Activated T-helper 1 cell treated with anti-CD3 and anti-CD28 coated beads, Interleukin-12 subunit alpha, Interleukin-12 subunit beta, Interleukin-2, Interleukin-4 antibody, amounts not matched to agents 30 ng/mL and 10 ng/mL and 1 ng/mL, durations not matched to agents 14 hours and 24 hours and 36 hours (primary cell): ENCODE measurements at regions not wholly inside any gene's neighbourhood (a gene's known extent, or its start where the extent isn't known, plus 50 kb on each side); places are given as distances from the start of the nearest gene placed in this dataset.
"Not testable (repeated sequence)": the region's sequence is repeated elsewhere in the genome, so short reads cannot be mapped to it uniquely, and the experiment has no call there.

Experiments used
- DNase-seq: peaks from one replicate; pipeline ENCODE4 v3.0.0; 2021; ENCODE audit warnings: low spot score
- H3K27ac Mint-ChIP-seq: one replicate; pipeline ENCODE4 v1.8.0; 2021; ENCODE audit warnings: mild to moderate bottlenecking, mixed read lengths
- H3K27me3 Mint-ChIP-seq: one replicate; pipeline ENCODE4 v1.8.0; 2022; ENCODE audit warnings: mild to moderate bottlenecking, moderate library complexity, mixed read lengths; ENCODE audit not compliant: insufficient read depth
- H3K36me3 Mint-ChIP-seq: one replicate; pipeline ENCODE4 v1.8.0; 2021; ENCODE audit warnings: low read depth, mixed read lengths
- H3K4me1 Mint-ChIP-seq: one replicate; pipeline ENCODE4 v1.8.0; 2021; ENCODE audit warnings: low read depth, mixed read lengths
- H3K4me3 Mint-ChIP-seq: one replicate; pipeline ENCODE4 v1.8.0; 2021; ENCODE audit warnings: mild to moderate bottlenecking, moderate library complexity, mixed read lengths
- H3K9me3 Mint-ChIP-seq: one replicate; pipeline ENCODE4 v1.8.0; 2021; ENCODE audit warnings: mixed read lengths
- intact Hi-C: fragments of 100-400 bp; cut with micrococcal nuclease; formaldehyde crosslinking; loops from one replicate; pipeline ENCODE4 v1.15.1; 2024

DNA sequence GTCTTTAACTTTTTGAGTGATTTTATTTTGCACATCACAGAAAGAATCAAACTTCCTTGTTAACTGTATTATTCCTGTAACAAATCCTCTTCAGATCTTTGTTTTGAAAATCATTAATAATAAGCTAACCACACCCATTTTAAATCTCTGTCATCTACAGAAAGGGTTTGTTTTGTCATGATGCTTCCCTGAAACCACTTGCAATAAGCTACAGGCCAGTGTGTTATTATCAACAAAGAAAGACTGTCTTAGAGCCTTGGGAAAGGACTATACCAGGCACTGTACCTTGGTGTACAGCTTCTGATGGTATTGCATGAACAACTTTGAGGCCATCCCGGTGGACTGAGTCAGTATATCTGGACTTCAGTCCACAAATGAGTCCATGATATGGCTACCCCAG is 145.3 kb upstream of the FAM3C start:
- H3K4me3 Mint-ChIP-seq = no peak overlapping the region
- peaks cover 39% of the 10 kb centered on the region for H3K9me3 Mint-ChIP-seq
- intact Hi-C loops = no loop called here
- peaks cover 63% of the 10 kb centered on the region for H3K4me1 Mint-ChIP-seq
- peaks cover 20% of the 10 kb centered on the region for H3K36me3 Mint-ChIP-seq
- no peak for DNase-seq
- no peaks in the 10 kb centered on the region for H3K27me3 Mint-ChIP-seq
- H3K27ac Mint-ChIP-seq = no peak overlapping the region

DNA sequence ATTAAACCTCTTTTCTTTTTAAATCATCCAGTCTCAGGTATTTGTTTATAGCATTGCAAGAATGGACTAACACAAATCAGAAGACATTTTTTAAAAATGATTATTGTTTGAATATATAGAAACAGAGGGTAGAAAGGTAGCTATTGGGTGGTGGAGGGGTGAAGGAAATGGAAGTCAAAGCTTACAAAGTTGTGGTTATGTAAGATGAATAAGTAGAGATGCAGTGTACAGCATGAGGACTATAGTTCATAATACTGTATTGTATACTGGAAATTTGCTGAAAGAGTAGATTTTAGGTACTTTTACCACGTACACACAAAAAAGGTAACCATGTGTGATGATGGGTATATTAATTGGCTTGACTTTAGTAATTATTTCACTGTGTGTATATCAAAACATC is 144.0 kb upstream of the FAM3C start:
- H3K27ac Mint-ChIP-seq = peak overlapping the region; percentile 15
- H3K27me3 Mint-ChIP-seq = no peaks in the 10 kb centered on the region
- DNase-seq = no peak
- intact Hi-C loops = no loop called here
- peaks cover 33% of the 10 kb centered on the region for H3K9me3 Mint-ChIP-seq
- no peak overlapping the region for H3K4me3 Mint-ChIP-seq
- H3K4me1 Mint-ChIP-seq = peaks cover 50% of the 10 kb centered on the region
- H3K36me3 Mint-ChIP-seq = peaks cover 20% of the 10 kb centered on the region

DNA sequence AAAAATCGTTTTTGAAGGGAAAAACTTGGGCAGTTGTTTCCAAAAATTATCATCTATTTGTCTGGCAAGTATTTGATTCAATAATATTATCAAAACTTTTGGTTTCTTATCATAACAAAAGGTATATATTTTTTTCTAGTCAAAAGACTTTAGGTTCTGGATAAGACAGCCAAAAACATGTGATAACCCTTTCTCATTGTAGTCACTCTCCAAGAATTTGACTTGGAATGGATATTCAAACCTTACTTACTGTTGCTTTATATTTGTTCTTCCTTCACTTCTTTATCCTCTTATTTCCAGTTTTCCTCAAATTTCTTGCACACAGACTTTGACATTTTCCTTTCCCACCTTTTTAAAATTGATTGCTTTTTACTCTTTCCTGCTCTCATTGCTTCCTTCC is 140.9 kb upstream of the FAM3C start:
- DNase-seq = no peak
- H3K9me3 Mint-ChIP-seq = peaks cover 40% of the 10 kb centered on the region
- no peak overlapping the region for H3K4me3 Mint-ChIP-seq
- H3K27ac Mint-ChIP-seq = no peak overlapping the region
- H3K4me1 Mint-ChIP-seq = peaks cover 35% of the 10 kb centered on the region
- intact Hi-C loops = no loop called here
- H3K27me3 Mint-ChIP-seq = no peaks in the 10 kb centered on the region
- peaks cover 20% of the 10 kb centered on the region for H3K36me3 Mint-ChIP-seq

DNA sequence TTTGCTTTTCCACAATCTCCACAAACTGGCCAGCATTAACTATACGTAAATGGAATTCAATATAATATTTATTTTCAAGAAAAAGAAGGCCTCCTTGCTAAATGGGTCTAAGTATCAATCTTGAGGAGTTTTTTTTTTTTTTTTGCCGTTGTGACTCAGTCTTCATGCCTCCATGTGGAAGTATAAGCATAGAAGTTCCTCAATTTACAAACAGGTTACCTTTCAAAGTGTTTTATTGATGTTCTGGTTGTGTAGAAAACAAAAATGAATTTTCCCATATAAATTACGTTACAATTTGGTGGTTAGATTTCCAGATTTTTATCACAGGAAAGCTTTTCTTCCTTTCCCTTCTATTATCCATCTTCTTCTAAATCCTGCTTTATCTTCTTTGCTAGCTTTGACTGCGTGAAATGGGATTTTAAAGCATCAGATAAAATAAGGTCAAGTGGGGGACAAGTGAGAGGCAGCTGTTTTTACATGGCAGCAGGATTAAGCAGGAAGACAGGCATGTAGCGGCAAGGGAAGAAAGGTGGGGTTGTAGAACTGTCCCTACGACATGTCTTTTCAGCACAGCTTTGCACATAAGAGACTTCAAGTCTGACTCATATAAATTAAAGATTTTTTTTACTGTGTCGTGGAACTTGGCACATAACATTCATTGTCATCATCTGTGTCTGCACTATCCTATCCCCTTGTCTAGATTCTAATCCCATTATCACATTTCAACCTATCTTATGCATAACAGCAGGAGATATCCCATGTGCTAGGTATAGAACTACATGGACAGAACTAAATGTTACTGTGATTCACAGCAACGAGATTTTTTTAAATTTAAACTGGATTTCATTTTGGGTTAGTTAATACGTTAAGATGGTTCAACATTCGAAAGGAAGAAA is 135.3 kb upstream of the FAM3C start:
- H3K27ac Mint-ChIP-seq = peak overlapping the region; percentile 98
- no peaks in the 10 kb centered on the region for H3K27me3 Mint-ChIP-seq
- H3K9me3 Mint-ChIP-seq = peaks cover 20% of the 10 kb centered on the region
- peaks cover 47% of the 10 kb centered on the region for H3K4me1 Mint-ChIP-seq
- peaks cover 13% of the 10 kb centered on the region for H3K36me3 Mint-ChIP-seq
- peak overlapping the region; percentile 28 for H3K4me3 Mint-ChIP-seq
- intact Hi-C loops = loop anchor here (2.0 kb wide), 1 partner anchor 581 kb away; the partner anchor contains the start of gene ING3
- no peak for DNase-seq

DNA sequence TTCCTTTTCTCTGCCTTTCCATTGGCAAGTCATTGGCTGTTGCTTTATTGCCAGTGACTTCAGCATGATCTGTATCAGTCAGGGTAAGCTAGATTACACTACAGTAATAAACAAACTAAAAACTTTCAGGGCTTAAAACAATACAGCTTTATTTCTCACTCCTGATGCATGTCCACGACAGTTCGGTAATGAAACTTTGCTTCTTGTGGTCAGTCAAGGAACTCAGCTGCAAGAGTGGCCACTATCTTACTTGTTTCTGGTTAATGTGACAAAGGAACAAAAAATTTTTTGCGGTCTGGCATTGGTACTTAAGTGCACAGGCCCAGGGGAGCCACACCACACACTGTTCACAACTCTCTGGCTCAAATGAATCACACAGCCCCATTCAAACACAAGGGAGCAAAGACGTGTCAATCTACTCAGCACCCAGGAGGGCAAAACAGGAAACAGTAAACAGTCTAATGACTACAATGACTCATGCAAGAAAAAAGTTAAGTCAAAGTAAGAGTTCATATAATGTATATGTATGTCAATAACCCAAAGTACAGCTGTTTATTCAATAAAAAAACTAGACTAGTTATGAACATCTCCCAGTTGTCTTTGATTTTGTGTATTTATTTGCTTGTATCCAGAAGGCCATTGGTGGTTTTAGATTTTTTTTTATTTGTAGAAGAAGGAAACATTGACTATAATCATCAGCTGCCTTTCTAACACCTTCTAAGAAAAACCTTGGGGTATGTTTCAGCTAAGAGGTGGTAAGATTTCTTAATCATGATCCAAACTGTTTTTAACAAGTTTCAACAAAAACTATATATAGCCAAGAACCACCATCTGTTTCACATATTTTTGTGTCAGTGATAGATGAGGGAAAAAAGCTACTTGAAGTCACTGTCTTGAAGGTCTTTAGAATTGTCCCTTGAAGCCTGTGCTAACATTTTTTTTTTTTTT is 134.4 kb upstream of the FAM3C start:
- Mint-ChIP-seq H3K4me3 (peak overlapping the region; percentile 57), H3K27ac (peak overlapping the region; percentile 98)
- intact Hi-C loops = loop anchor here (1.0 to 2.0 kb wide), 9 partner anchors 10 to 580 kb away; partner anchors contain the start of gene ING3

DNA sequence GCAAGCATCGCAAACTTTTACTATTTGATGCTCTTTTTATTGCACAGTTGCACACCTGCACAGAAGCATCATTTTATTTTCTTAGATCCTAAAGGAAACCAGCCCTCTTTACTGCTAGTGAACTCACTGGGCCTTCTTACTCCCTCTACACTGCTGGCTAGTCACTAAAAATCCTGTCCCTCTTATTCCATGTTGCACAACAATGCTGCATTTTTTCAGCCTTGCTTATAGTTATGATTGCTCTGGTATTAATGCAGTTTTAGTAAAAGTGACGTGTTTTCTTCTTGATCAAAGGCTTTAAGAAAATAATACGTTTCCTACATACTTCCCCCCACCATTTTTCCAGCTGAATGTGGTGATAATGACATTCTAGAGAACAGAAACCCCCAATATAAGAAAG is 132.9 kb upstream of the FAM3C start:
- Mint-ChIP-seq H3K4me1 (peaks cover 47% of the 10 kb centered on the region), H3K27me3 (no peaks in the 10 kb centered on the region), H3K36me3 (peaks cover 10% of the 10 kb centered on the region), H3K4me3 (no peak overlapping the region), H3K27ac (peak overlapping the region; percentile 98), H3K9me3 (peaks cover 11% of the 10 kb centered on the region)
- intact Hi-C loops = no loop called here
- no peak for DNase-seq

More for the DNA sequence above, 134.4 kb upstream of the FAM3C start:
- peaks cover 47% of the 10 kb centered on the region for H3K4me1 Mint-ChIP-seq
- peaks cover 20% of the 10 kb centered on the region for H3K9me3 Mint-ChIP-seq
- peaks cover 13% of the 10 kb centered on the region for H3K36me3 Mint-ChIP-seq
- no peaks in the 10 kb centered on the region for H3K27me3 Mint-ChIP-seq
- peak; percentile 72 for DNase-seq

DNA sequence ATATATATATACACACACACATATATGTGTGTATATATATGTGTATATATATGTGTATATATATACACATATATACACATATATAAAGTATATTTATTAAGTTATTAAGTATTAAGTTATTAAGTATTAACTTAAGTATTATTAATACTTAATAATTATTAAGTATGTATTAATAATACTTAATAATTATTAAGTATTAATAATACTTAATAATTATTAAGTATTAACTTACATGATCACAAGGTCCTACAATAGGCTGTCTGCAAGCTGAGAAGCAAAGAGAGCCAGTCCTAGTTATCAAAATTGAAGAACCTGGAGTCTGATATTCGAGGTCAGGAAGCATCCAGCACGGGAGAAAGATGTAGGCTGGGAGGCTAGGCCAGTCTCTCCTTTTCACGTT is 130.1 kb upstream of the FAM3C start:
- intact Hi-C loops, DNase-seq, H3K36me3 Mint-ChIP-seq, H3K4me3 Mint-ChIP-seq, H3K9me3 Mint-ChIP-seq, H3K27me3 Mint-ChIP-seq, H3K27ac Mint-ChIP-seq: not testable (repeated sequence)
- peaks cover 50% of the 10 kb centered on the region for H3K4me1 Mint-ChIP-seq

DNA sequence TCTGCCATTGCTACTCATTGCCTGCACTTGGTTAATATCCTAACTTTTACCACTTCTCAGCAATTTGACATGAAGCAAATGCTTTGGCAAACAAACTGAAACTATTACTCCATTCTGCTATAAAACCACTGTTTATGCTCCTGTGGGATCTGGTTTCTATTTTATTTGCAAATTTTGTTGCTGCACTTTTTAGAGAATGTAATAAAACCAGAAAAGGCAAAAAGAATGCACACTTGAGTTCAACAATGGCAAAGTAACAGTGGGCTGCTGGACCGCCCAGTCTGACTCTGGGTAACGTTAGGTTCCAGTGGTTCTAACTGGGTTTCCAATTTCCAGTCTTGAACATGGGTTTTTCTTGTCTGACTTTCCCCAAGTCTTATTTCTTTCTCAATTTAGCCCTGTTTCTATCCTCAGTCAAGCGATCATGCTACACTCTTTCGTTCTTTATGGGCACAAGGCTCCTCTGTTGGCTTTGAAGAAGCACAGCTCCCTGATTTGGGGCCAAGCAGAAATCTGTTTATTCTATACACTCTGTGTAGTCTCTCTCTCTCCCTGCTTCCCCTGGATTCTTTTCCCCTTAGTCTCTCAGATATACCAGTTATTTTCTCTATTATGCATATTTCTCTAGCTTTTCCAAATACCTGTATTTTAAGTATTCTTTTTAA is 129.2 kb upstream of the FAM3C start:
- intact Hi-C loops = no loop called here
- H3K36me3 Mint-ChIP-seq = peaks cover 9% of the 10 kb centered on the region
- H3K27me3 Mint-ChIP-seq = no peaks in the 10 kb centered on the region
- no peak overlapping the region for H3K27ac Mint-ChIP-seq
- H3K9me3 Mint-ChIP-seq = no peaks in the 10 kb centered on the region
- H3K4me1 Mint-ChIP-seq = peaks cover 50% of the 10 kb centered on the region
- no peak overlapping the region for H3K4me3 Mint-ChIP-seq
- no peak for DNase-seq

DNA sequence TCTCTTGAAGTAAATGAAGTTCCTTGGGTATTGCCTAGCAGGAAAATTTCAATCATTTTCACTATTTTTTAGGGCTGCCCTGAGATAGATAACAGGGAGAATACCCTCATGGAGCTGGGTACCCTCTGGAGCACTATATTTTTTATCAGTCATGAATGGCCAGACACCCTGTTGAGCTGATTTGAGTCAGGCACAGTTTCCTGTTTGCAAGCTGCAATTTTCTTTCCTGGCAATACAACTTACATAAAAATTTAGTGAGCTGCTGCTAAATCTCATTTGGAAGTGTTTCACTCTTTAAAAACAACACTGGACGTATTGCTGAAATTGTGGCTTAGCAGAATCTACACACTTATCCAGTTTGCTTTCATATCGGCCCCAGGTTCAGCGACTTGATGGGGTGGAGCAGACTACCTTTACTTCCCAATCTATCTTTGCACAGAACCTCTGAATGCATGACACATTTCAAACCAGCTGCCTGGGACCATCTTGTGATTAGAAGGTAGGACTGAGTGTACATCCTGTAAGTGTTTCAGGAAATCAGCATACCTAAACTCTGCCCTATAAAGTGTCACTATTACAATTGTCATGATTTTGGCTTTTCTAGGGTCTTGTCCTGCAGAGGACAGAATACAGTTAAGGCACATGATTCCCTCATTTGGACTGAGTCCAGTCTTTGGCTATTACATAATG is 125.7 kb upstream of the FAM3C start:
- H3K27ac Mint-ChIP-seq = peak overlapping the region; percentile 27
- intact Hi-C loops = no loop called here
- H3K9me3 Mint-ChIP-seq = peaks cover 14% of the 10 kb centered on the region

DNA sequence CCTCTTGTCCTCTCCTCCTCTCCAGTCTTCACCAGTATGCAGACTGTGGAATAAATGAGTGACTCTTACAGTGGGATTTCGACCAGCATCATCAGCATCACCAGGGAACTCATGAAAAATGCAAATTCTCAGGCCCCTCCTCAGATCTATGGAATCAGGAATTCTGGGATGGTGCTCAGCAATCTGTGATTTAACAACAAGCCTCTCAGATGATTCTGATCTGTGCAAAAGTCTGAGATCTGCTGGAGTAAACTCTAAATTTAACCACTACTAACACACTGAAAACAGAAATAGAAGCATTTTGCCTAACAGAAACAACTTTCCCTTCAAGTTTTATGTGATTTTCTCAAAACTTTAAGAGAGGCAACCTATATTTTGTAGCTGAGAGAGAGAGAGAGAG is 124.8 kb upstream of the FAM3C start:
- peaks cover 14% of the 10 kb centered on the region for H3K36me3 Mint-ChIP-seq
- intact Hi-C loops = loop anchor here (1.0 kb wide), 1 partner anchor 9 kb away; no protein-coding TSS in a partner anchor
- no peak for DNase-seq
- no peak overlapping the region for H3K4me3 Mint-ChIP-seq
- H3K9me3 Mint-ChIP-seq = peaks cover 14% of the 10 kb centered on the region
- peaks cover 40% of the 10 kb centered on the region for H3K4me1 Mint-ChIP-seq
- H3K27me3 Mint-ChIP-seq = no peaks in the 10 kb centered on the region
- no peak overlapping the region for H3K27ac Mint-ChIP-seq

More for the DNA sequence above, 125.7 kb upstream of the FAM3C start:
- H3K36me3 Mint-ChIP-seq = peaks cover 14% of the 10 kb centered on the region
- no peak for DNase-seq
- H3K4me3 Mint-ChIP-seq = no peak overlapping the region
- H3K4me1 Mint-ChIP-seq = peaks cover 40% of the 10 kb centered on the region
- no peaks in the 10 kb centered on the region for H3K27me3 Mint-ChIP-seq

DNA sequence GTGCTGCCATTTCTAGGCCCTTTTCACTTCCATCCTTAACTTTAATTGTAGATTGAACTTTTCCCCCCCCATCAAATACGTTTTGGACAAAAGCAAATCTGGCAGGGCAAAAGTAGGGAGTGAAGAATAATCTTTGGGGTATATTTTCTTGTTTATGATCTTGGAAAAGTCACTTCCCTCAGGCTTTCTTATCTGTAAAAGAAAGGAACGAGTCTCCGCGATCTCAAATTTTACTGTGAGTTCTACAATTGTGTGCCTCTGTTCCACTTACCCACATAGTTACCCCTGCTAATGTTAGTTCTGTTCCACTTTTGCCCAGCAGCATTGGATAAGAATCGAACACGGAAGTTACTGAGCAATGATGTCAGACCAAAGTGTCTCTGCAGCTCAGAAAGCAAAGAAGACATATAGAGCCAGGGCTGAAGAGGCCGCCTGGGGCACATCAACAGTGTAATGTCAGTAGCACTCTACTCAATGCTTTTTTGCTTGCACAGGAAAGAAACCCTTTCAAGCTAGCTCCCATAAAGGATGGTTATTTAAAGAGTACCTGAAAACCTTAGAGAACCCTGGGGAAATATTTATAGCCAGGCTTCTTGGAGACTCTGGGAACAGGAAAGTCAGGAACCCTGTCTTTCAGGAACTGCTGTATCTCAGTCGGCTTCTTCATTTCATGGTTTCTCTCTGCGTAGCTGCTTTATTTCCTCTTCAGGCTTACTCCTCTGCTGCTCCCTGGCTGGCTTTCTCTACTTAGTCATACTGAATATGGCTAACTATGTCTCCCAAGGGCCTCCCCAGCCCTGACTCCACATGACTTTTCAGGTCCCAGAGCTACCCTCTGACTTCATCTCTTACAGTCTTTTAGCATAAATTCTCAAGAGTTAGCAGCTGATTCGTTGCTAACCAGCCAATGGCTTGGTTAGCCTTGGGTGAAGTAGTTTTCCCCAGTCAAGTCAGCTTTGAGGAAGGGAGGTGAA is 123.7 kb upstream of the FAM3C start:
- no peak for DNase-seq
- H3K27me3 Mint-ChIP-seq = no peaks in the 10 kb centered on the region
- H3K4me1 Mint-ChIP-seq = peaks cover 40% of the 10 kb centered on the region
- intact Hi-C loops = loop anchor here (1.0 kb wide), 1 partner anchor 10 kb away; no protein-coding TSS in a partner anchor
- peak overlapping the region; percentile 37 for H3K27ac Mint-ChIP-seq
- H3K4me3 Mint-ChIP-seq = no peak overlapping the region
- peaks cover 14% of the 10 kb centered on the region for H3K9me3 Mint-ChIP-seq
- H3K36me3 Mint-ChIP-seq = peaks cover 14% of the 10 kb centered on the region
